ENCODE measurements at regions not wholly inside any gene's neighbourhood (a gene's known extent, or its start where the extent isn't known, plus 50 kb on each side); places are given as distances from the start of the nearest gene placed in this dataset.

GRCh38 chr9:129460323-129461261, 160.3 kb downstream of the C9orf50 start:
- H3K27ac ChIP-seq, result peak overlapping the region; percentile 98 to 100 (median 98)
- H3K4me1 ChIP-seq, result peaks cover 3 to 32% (median 19%) of the 10 kb centered on the region in 4 donors
- no peaks in the 10 kb centered on the region for H3K9me3 ChIP-seq
- no peaks in the 10 kb centered on the region for H3K27me3 ChIP-seq
- peak; percentile 88 to 92 (median 90) for ATAC-seq
- TF ChIP-seq CTCF (IDR thresholded peaks at IDR 0.05) (peak in 2 of 4 donors; percentile 26 to 34), POLR2A (IDR thresholded peaks at IDR 0.05) (peak; percentile 94)
- intact Hi-C loops (cut with DNase I), result no loop called here
- no peaks in the 10 kb centered on the region for H3K36me3 ChIP-seq
- DNase-seq, result peak; percentile 97 to 99 (median 98)
- WGBS (ENCODE audit: insufficient coverage, low coverage, low lambda C conversion rate, missing lambda C conversion rate), result 1% methylated on average over 36 of the region's 51 CpGs
- H3K4me3 ChIP-seq, result peak overlapping the region; percentile 33 to 57 (median 49)

GRCh38 chr9:129459547-129460322, 161.2 kb downstream of the C9orf50 start:
- intact Hi-C loops (cut with DNase I), result no loop called here
- H3K27me3 ChIP-seq, result no peaks in the 10 kb centered on the region
- DNase-seq (peak in 1 of 3 donors; percentile 72), ATAC-seq (peak; percentile 16 to 43 (median 22))
- peak overlapping the region in 1 of 3 donors; percentile 27 for H3K4me3 ChIP-seq
- WGBS (ENCODE audit: insufficient coverage, low coverage, low lambda C conversion rate, missing lambda C conversion rate), result 0% methylated on average over 3 of the region's 29 CpGs
- TF ChIP-seq POLR2A (IDR thresholded peaks at IDR 0.05), result no peak
- TF ChIP-seq CTCF (IDR thresholded peaks at IDR 0.05), result no peak
- no peaks in the 10 kb centered on the region for H3K36me3 ChIP-seq
- H3K27ac ChIP-seq, result peak overlapping the region in 2 of 3 donors; percentile 38 to 87
- H3K4me1 ChIP-seq, result peaks cover 3 to 32% (median 19%) of the 10 kb centered on the region in 4 donors
- H3K9me3 ChIP-seq, result no peaks in the 10 kb centered on the region

DNA sequence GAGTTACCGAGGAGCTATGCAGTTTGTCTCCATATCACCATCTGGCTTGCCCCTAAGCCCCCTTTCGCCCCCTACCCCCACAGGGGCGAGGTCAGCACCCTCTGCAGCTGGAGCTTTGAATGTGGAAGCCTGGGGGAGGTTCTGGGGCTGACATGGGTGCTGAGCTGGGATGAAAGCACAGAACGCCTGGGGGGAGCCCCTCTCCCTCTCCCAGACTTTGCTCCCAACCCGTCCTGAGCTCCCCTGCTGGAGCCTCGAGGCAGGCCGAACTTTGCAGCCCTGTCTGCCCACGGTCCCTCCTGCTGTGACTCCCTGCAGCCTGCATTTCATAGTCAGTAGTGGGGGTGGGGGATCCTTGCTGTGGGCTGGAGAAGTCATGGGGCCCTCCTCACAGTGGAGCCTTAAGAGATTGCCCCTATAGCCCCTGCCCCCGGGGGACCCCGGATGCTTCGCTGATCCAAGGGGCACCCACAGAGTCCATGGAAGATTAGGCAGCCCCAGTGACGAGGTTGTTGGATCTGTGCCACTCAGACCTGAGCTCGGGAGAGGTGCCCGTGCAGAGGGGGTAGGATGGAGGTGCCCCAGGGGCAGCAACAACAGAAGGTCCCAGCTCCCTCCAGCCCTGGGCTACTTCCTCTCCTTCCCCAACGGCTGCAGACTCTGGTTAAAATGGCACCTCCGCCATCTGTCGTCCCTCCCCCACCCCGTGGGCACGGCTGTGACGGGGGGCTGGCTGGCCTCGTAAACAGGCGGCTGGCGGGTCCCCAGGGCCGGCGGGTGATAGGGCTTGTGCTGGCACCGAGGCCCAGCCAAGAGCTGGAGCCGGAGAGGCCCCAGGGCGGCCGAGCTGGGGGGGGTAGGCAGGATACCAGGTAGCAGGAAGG, 162.0 kb downstream of the C9orf50 start:
- peaks cover 3 to 32% (median 19%) of the 10 kb centered on the region in 4 donors for H3K4me1 ChIP-seq
- ATAC-seq (peak in 1 of 4 donors; percentile 2), DNase-seq (peak; percentile 54 to 72 (median 66))
- no peak for TF ChIP-seq CTCF (IDR thresholded peaks at IDR 0.05)
- TF ChIP-seq POLR2A (IDR thresholded peaks at IDR 0.05), result no peak
- no peaks in the 10 kb centered on the region for H3K36me3 ChIP-seq
- 14% methylated on average over 6 of the region's 29 CpGs for WGBS (ENCODE audit: insufficient coverage, low coverage, low lambda C conversion rate, missing lambda C conversion rate)
- no peaks in the 10 kb centered on the region for H3K9me3 ChIP-seq
- no peak overlapping the region for H3K4me3 ChIP-seq
- no peaks in the 10 kb centered on the region for H3K27me3 ChIP-seq
- H3K27ac ChIP-seq, result peak overlapping the region; percentile 13 to 87 (median 38)
- intact Hi-C loops (cut with DNase I), result no loop called here

DNA sequence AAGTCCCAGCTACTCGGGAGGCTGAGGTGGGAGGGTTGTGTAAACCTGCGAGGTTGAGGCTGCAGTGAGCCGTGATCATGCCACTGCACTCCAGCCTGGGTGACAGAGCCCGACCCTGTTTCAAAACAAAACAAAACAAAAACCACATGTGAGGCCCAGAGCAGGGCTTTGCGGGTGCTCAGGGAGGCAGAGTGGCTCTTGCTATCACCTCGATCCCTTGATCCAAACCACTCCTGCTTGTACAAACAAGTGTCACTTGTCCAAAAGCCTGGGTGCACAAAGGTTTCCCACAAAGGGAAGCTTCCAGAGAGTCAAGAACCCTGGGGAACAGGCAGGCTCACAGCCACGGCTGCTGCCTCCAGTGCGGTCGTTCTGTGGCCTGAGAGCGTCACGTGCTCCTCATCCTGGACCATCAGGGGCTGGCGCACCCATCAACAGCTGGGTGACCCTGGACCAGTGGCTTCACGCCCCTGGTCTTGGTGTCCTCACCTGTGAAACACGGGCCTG, 162.7 kb downstream of the C9orf50 start:
- ATAC-seq (peak; percentile 7 to 59 (median 22)), DNase-seq (peak; percentile 43 to 82 (median 72))
- Histone ChIP-seq H3K4me3 (no peak overlapping the region), H3K4me1 (peaks cover 3 to 32% (median 19%) of the 10 kb centered on the region in 4 donors), H3K27ac (peak overlapping the region in 2 of 3 donors; percentile 13 to 87), H3K36me3 (no peaks in the 10 kb centered on the region), H3K9me3 (no peaks in the 10 kb centered on the region), H3K27me3 (no peaks in the 10 kb centered on the region)
- TF ChIP-seq CTCF (IDR thresholded peaks at IDR 0.05) (no peak), POLR2A (IDR thresholded peaks at IDR 0.05) (no peak)
- intact Hi-C loops (cut with DNase I), result no loop called here
- WGBS (ENCODE audit: insufficient coverage, low coverage, low lambda C conversion rate, missing lambda C conversion rate), result 9% methylated on average over 9 of the region's 14 CpGs
